WERI-Rb-1 (cell line): ENCODE measurements at regions not wholly inside any gene's neighbourhood (a gene's known extent, or its start where the extent isn't known, plus 50 kb on each side); places are given as distances from the start of the nearest gene placed in this dataset.

Source experiments
- DNase-seq: peaks from one replicate; pipeline ENCODE4 v3.0.0-alpha.2; 2020
- H3K27ac ChIP-seq: fragments of 250-450 bp; sonication (Bioruptor Pico); 2 replicates; pipeline ENCODE4 v1.5.1; 2020; ENCODE audit warnings: mild to moderate bottlenecking, moderate library complexity
- H3K27me3 ChIP-seq: fragments of 250-450 bp; sonication (Bioruptor Pico); 2 replicates; pipeline ENCODE4 v1.5.1; 2021; ENCODE audit warnings: mild to moderate bottlenecking, low read depth, moderate library complexity; ENCODE audit not compliant: insufficient read depth, severe bottlenecking
- H3K36me3 ChIP-seq: fragments of 250-450 bp; sonication (Bioruptor Pico); 2 replicates; pipeline ENCODE4 v1.5.1; 2020; ENCODE audit warnings: mild to moderate bottlenecking, moderate library complexity
- H3K4me3 ChIP-seq: 2 replicates; pipeline ENCODE4 v1.5.1; 2011; ENCODE audit warnings: low read depth, mild to moderate bottlenecking, control low read depth, low read length
- H3K9me3 ChIP-seq: fragments of 250-450 bp; sonication (Bioruptor Pico); 2 replicates; pipeline ENCODE4 v1.5.1; 2021; ENCODE audit warnings: mild to moderate bottlenecking, moderate library complexity; ENCODE audit not compliant: severe bottlenecking
- CTCF ChIP-seq: IDR thresholded peaks from 2 replicates; pipeline ENCODE4 v1.5.1; 2011; ENCODE audit warnings: low read depth, mild to moderate bottlenecking, control low read depth, inconsistent platforms, low read length

GRCh38 chr6:165872811-165873210 lies 209.8 kb upstream of the PDE10A start:
- peaks cover 6% of the 10 kb centered on the region for H3K9me3 ChIP-seq
- no peak for TF ChIP-seq CTCF
- peaks cover 83% of the 10 kb centered on the region for H3K27me3 ChIP-seq
- no peak overlapping the region for H3K27ac ChIP-seq
- no peak for DNase-seq
- no peak overlapping the region for H3K4me3 ChIP-seq
- no peaks in the 10 kb centered on the region for H3K36me3 ChIP-seq

GRCh38 chr6:165872311-165872710 lies 209.3 kb upstream of the PDE10A start:
- DNase-seq = no peak
- Histone ChIP-seq H3K9me3 (peaks cover 6% of the 10 kb centered on the region), H3K27ac (no peak overlapping the region), H3K36me3 (no peaks in the 10 kb centered on the region), H3K4me3 (no peak overlapping the region), H3K27me3 (peaks cover 84% of the 10 kb centered on the region)
- TF ChIP-seq CTCF = no peak

GRCh38 chr6:165871571-165871970 lies 208.5 kb upstream of the PDE10A start:
- Histone ChIP-seq H3K27ac (no peak overlapping the region), H3K9me3 (peaks cover 6% of the 10 kb centered on the region), H3K27me3 (peaks cover 82% of the 10 kb centered on the region), H3K36me3 (no peaks in the 10 kb centered on the region), H3K4me3 (no peak overlapping the region)
- TF ChIP-seq CTCF = no peak
- no peak for DNase-seq

GRCh38 chr6:165869526-165869925 lies 206.5 kb upstream of the PDE10A start:
- Histone ChIP-seq H3K4me3 (no peak overlapping the region), H3K36me3 (no peaks in the 10 kb centered on the region), H3K9me3 (peaks cover 6% of the 10 kb centered on the region), H3K27me3 (peaks cover 70% of the 10 kb centered on the region), H3K27ac (no peak overlapping the region)
- no peak for DNase-seq
- no peak for TF ChIP-seq CTCF

- DNase-seq = no peak
- Histone ChIP-seq H3K4me3 (no peak overlapping the region), H3K27ac (no peak overlapping the region), H3K9me3 (peaks cover 6% of the 10 kb centered on the region), H3K27me3 (peaks cover 75% of the 10 kb centered on the region), H3K36me3 (no peaks in the 10 kb centered on the region)
- no peak for TF ChIP-seq CTCF
Observed at GRCh38 chr6:165864925-165865324, 201.9 kb upstream of the PDE10A start.

- Histone ChIP-seq H3K27me3 (peaks cover 77% of the 10 kb centered on the region), H3K36me3 (no peaks in the 10 kb centered on the region)
Observed at GRCh38 chr6:165864218-165864617, 201.2 kb upstream of the PDE10A start.

More at GRCh38 chr6:165864218-165864617, 201.2 kb upstream of the PDE10A start:
- Histone ChIP-seq H3K27ac (no peak overlapping the region), H3K4me3 (no peak overlapping the region), H3K9me3 (no peaks in the 10 kb centered on the region)
- DNase-seq = no peak
- TF ChIP-seq CTCF = no peak
